GM23338 (cell line): ENCODE measurements at regions not wholly inside any gene's neighbourhood (a gene's known extent, or its start where the extent isn't known, plus 50 kb on each side); places are given as distances from the start of the nearest gene placed in this dataset.

Experiments used
- CREB1 ChIP-seq: fragments of 250-450 bp; sonication (Bioruptor Pico); IDR thresholded peaks from 2 replicates; pipeline ENCODE4 v1.5.0; 2020; ENCODE audit warnings: low read depth, mild to moderate bottlenecking, moderate library complexity
- CTCF ChIP-seq, 2 experiments: fragments of 200-600 bp in 1 of 2; sonication (generic) in 1 of 2; conservative IDR thresholded peaks; 2 replicates each; pipeline versions ENCODE4 v1.5.1 to v1.6.1; 2016 to 2017; ENCODE audit warnings: antibody characterized with exemption in 2 of 2, low read depth in 2 of 2, mild to moderate bottlenecking in 2 of 2, moderate library complexity in 1 of 2
- EZH2 ChIP-seq: fragments of 200-600 bp; sonication (generic); IDR thresholded peaks from one replicate; pipeline ENCODE4 v1.8.0; 2017; ENCODE audit warnings: antibody characterized with exemption, mild to moderate bottlenecking, low read depth; ENCODE audit not compliant: unreplicated experiment
- EZH2phosphoT487 ChIP-seq: fragments of 200-600 bp; sonication (generic); IDR thresholded peaks from one replicate; pipeline ENCODE4 v1.8.1; 2018; ENCODE audit warnings: antibody characterized with exemption; ENCODE audit not compliant: unreplicated experiment
- JUNB ChIP-seq: IDR thresholded peaks from one replicate; pipeline ENCODE4 v1.6.1; 2016; ENCODE audit warnings: antibody characterized with exemption; ENCODE audit not compliant: unreplicated experiment
- POLR2AphosphoS5 ChIP-seq: IDR thresholded peaks from 2 replicates; pipeline ENCODE4 v1.6.1; 2016; ENCODE audit warnings: antibody characterized with exemption, low read depth
- ZNF331 ChIP-seq: fragments of 250-450 bp; sonication (Bioruptor Pico); IDR thresholded peaks from 2 replicates; pipeline ENCODE4 v1.5.0; 2020; ENCODE audit warnings: low read depth, mild to moderate bottlenecking, moderate library complexity

- no peak for TF ChIP-seq POLR2AphosphoS5
- TF ChIP-seq JUNB = no peak
- TF ChIP-seq CTCF (conservative IDR thresholded peaks at IDR 0.05; ENCODE audit: low read depth in 2 of 2) = no peak
- no peak for TF ChIP-seq EZH2
- TF ChIP-seq ZNF331 (CRISPR knock-in tag) = no peak
- no peak for TF ChIP-seq EZH2phosphoT487
- TF ChIP-seq CREB1 = no peak
Observed at GRCh38 chr10:29828956-29829355, 194.2 kb upstream of the SVIL start.
